ENCODE measurements at regions not wholly inside any gene's neighbourhood (a gene's known extent, or its start where the extent isn't known, plus 50 kb on each side); places are given as distances from the start of the nearest gene placed in this dataset.

DNA sequence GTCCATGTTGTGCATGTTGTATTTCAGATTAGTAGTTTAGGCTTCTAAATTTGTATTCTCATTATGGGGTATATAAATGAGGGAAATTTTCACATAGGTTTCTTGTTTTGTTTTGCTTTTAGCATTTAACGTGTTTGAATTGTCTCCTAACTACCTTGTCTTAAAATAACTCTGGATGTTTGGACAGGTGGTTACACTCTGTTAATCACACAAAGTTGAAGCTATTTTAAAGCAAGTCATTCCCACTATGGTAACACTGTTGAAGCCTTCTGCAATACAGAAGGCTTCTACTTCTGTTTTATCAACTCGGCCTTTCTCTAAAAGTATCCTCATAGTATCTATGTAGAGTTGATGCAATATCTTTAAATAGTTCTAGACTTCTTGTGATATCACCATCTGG, 245.3 kb upstream of the HTR2A start:
- DNase-seq, result no peak
- H4K20me1 ChIP-seq (ENCODE audit: insufficient read depth), result no peaks in the 10 kb centered on the region
- H3K79me2 ChIP-seq (ENCODE audit: insufficient read depth), result no peaks in the 10 kb centered on the region
- TF ChIP-seq EZH2phosphoT487 (IDR thresholded peaks at IDR 0.05; ENCODE audit: insufficient read depth, low read depth) (no peak), EZH2 (IDR thresholded peaks at IDR 0.05; ENCODE audit: insufficient read depth, poor library complexity, severe bottlenecking) (no peak)
- H3K4me1 ChIP-seq (ENCODE audit: insufficient read depth), result no peaks in the 10 kb centered on the region
- no peak overlapping the region for H2AFZ ChIP-seq
- no peak overlapping the region for H3K4me2 ChIP-seq (ENCODE audit: unreplicated experiment)
- H3K27me3 ChIP-seq (replicated peaks; ENCODE audit: insufficient read depth), result no peaks in the 10 kb centered on the region
- H3K4me3 ChIP-seq, result no peak overlapping the region
- no peaks in the 10 kb centered on the region for H3K36me3 ChIP-seq (ENCODE audit: low read depth)
- H3K9me3 ChIP-seq (ENCODE audit: low read depth), result no peaks in the 10 kb centered on the region
- H3K9me2 ChIP-seq (ENCODE audit: insufficient read depth), result no peaks in the 10 kb centered on the region
- in situ Hi-C loops (cut with MboI), result no loop called here
- H3K27ac ChIP-seq, result no peak overlapping the region
- no peaks in the 10 kb centered on the region for H3F3A ChIP-seq (ENCODE audit: insufficient read depth)
- H3K9ac ChIP-seq, result no peak overlapping the region
- 96 to 97% methylated on average over 2 of the region's 2 CpGs for WGBS, 2 experiments (ENCODE audit: low coverage in 1 of 2, low lambda C conversion rate in 2 of 2, missing lambda C conversion rate in 2 of 2)

DNA sequence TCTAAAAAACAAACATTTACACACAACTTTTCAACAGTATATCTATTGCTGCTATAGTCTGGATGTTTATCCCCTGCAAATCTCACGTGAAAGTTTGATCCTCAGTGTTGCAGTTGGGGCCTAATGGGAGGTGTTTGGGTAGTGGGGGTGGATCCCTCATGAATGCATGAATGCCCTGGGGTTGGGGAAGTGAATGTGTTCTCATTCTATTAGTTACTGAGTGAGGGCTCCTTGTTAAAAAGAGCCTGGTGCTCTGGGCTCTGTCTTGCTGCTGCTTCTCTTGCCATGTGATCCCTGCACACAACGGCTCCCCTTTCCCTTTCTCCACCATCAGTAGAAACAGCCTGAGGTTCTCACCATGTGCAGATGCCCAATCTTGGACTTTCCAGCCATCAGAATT, 242.7 kb upstream of the HTR2A start:
- Histone ChIP-seq H3K36me3 (ENCODE audit: low read depth) (no peaks in the 10 kb centered on the region), H3K27me3 (replicated peaks; ENCODE audit: insufficient read depth) (no peaks in the 10 kb centered on the region), H2AFZ (no peak overlapping the region), H3K4me1 (ENCODE audit: insufficient read depth) (no peaks in the 10 kb centered on the region), H3K4me2 (ENCODE audit: unreplicated experiment) (no peak overlapping the region), H3K9me3 (ENCODE audit: low read depth) (no peaks in the 10 kb centered on the region), H3K9ac (no peak overlapping the region), H3K27ac (no peak overlapping the region), H4K20me1 (ENCODE audit: insufficient read depth) (no peaks in the 10 kb centered on the region), H3F3A (ENCODE audit: insufficient read depth) (no peaks in the 10 kb centered on the region), H3K79me2 (ENCODE audit: insufficient read depth) (no peaks in the 10 kb centered on the region), H3K9me2 (ENCODE audit: insufficient read depth) (no peaks in the 10 kb centered on the region), H3K4me3 (no peak overlapping the region)
- TF ChIP-seq EZH2phosphoT487 (IDR thresholded peaks at IDR 0.05; ENCODE audit: insufficient read depth, low read depth) (no peak), EZH2 (IDR thresholded peaks at IDR 0.05; ENCODE audit: insufficient read depth, poor library complexity, severe bottlenecking) (no peak)
- no peak for DNase-seq
- WGBS, 2 experiments (ENCODE audit: low coverage in 1 of 2, low lambda C conversion rate in 2 of 2, missing lambda C conversion rate in 2 of 2), result 53 to 64% methylated on average over 2 of the region's 2 CpGs
- in situ Hi-C loops (cut with MboI), result no loop called here

- no peak for TF ChIP-seq EZH2 (IDR thresholded peaks at IDR 0.05; ENCODE audit: insufficient read depth, poor library complexity, severe bottlenecking)
- no peak for TF ChIP-seq EZH2phosphoT487 (IDR thresholded peaks at IDR 0.05; ENCODE audit: insufficient read depth, low read depth)
- H3K36me3 ChIP-seq (ENCODE audit: low read depth), result no peaks in the 10 kb centered on the region
- H3K27me3 ChIP-seq (replicated peaks; ENCODE audit: insufficient read depth), result no peaks in the 10 kb centered on the region
- in situ Hi-C loops (cut with MboI), result no loop called here
- no peak overlapping the region for H2AFZ ChIP-seq
- H3K4me3 ChIP-seq, result no peak overlapping the region
- no peaks in the 10 kb centered on the region for H3K9me2 ChIP-seq (ENCODE audit: insufficient read depth)
- H3K79me2 ChIP-seq (ENCODE audit: insufficient read depth), result no peaks in the 10 kb centered on the region
- no peak for DNase-seq
- H4K20me1 ChIP-seq (ENCODE audit: insufficient read depth), result no peaks in the 10 kb centered on the region
- H3K9me3 ChIP-seq (ENCODE audit: low read depth), result no peaks in the 10 kb centered on the region
- no peak overlapping the region for H3K4me2 ChIP-seq (ENCODE audit: unreplicated experiment)
- no peak overlapping the region for H3K9ac ChIP-seq
- no peak overlapping the region for H3K27ac ChIP-seq
- H3F3A ChIP-seq (ENCODE audit: insufficient read depth), result no peaks in the 10 kb centered on the region
- WGBS, 2 experiments (ENCODE audit: low coverage in 1 of 2, low lambda C conversion rate in 2 of 2, missing lambda C conversion rate in 2 of 2), result 95 to 100% methylated on average over 1 of the region's 1 CpG
- peaks cover 10% of the 10 kb centered on the region; the same call in 1 of the 2 replicates for H3K4me1 ChIP-seq (ENCODE audit: insufficient read depth)
Measured at GRCh38 chr13:47136504-47136941, 239.7 kb upstream of the HTR2A start.

- no peaks in the 10 kb centered on the region for H3K36me3 ChIP-seq (ENCODE audit: low read depth)
- H3K27ac ChIP-seq, result no peak overlapping the region
- H3K4me2 ChIP-seq (ENCODE audit: unreplicated experiment), result no peak overlapping the region
- no peaks in the 10 kb centered on the region for H3K9me2 ChIP-seq (ENCODE audit: insufficient read depth)
- no peak for DNase-seq
- no peaks in the 10 kb centered on the region for H3K79me2 ChIP-seq (ENCODE audit: insufficient read depth)
- no peak overlapping the region for H3K4me3 ChIP-seq
- no peaks in the 10 kb centered on the region for H3K9me3 ChIP-seq (ENCODE audit: low read depth)
- H3K4me1 ChIP-seq (ENCODE audit: insufficient read depth), result peaks cover 10% of the 10 kb centered on the region; the same call in 1 of the 2 replicates
- in situ Hi-C loops (cut with MboI), result no loop called here
- TF ChIP-seq EZH2phosphoT487 (IDR thresholded peaks at IDR 0.05; ENCODE audit: insufficient read depth, low read depth), result no peak
- no peak for TF ChIP-seq EZH2 (IDR thresholded peaks at IDR 0.05; ENCODE audit: insufficient read depth, poor library complexity, severe bottlenecking)
- no peaks in the 10 kb centered on the region for H3F3A ChIP-seq (ENCODE audit: insufficient read depth)
- no peak overlapping the region for H2AFZ ChIP-seq
- no peak overlapping the region for H3K9ac ChIP-seq
- 93% methylated on average over 5 of the region's 5 CpGs for WGBS, 2 experiments (ENCODE audit: low coverage in 1 of 2, low lambda C conversion rate in 2 of 2, missing lambda C conversion rate in 2 of 2)
- H3K27me3 ChIP-seq (replicated peaks; ENCODE audit: insufficient read depth), result no peaks in the 10 kb centered on the region
- H4K20me1 ChIP-seq (ENCODE audit: insufficient read depth), result no peaks in the 10 kb centered on the region
Measured at GRCh38 chr13:47135800-47136503, 239.1 kb upstream of the HTR2A start.
